ENCODE measurements at regions not wholly inside any gene's neighbourhood (a gene's known extent, or its start where the extent isn't known, plus 50 kb on each side); places are given as distances from the start of the nearest gene placed in this dataset.

GRCh38 chr10:9103301-9103700, 1048.8 kb downstream of the GATA3 start:
- Histone ChIP-seq H3K4ac (ENCODE audit: low read depth, low read length) (no peak overlapping the region), H3K9ac (ENCODE audit: low read length) (no peak overlapping the region), H3K27me3 (ENCODE audit: insufficient read depth, low read length) (no peaks in the 10 kb centered on the region), H4K91ac (ENCODE audit: low read depth, low read length) (no peak overlapping the region), H3K9me3 (ENCODE audit: insufficient read depth, low read depth, low read length) (no peaks in the 10 kb centered on the region), H3K18ac (ENCODE audit: low read length) (no peak overlapping the region), H3K27ac (ENCODE audit: low read depth, low read length) (no peak overlapping the region), H3K36me3 (ENCODE audit: control insufficient read depth in 1 of 2, insufficient read depth in 2 of 2, low read length in 2 of 2) (no peaks in the 10 kb centered on the region), H2BK120ac (ENCODE audit: insufficient read depth, low read length, poor library complexity) (no peak overlapping the region), H2BK5ac (ENCODE audit: low read depth, low read length, poor library complexity) (no peak overlapping the region), H3K23ac (ENCODE audit: low read length) (no peak overlapping the region), H4K12ac (ENCODE audit: low read depth, low read length) (no peak overlapping the region), H3K4me2 (ENCODE audit: low read length) (no peak overlapping the region), H3K79me1 (ENCODE audit: low read length) (no peaks in the 10 kb centered on the region), H3K14ac (ENCODE audit: low read length) (no peak overlapping the region), H3K4me1 (ENCODE audit: control insufficient read depth in 1 of 2, insufficient read depth in 2 of 2, low read length in 2 of 2) (no peaks in the 10 kb centered on the region), H3K4me3 (ENCODE audit: low read depth, low read length) (no peak overlapping the region), H2AK5ac (ENCODE audit: low read length) (no peak overlapping the region), H2AFZ (ENCODE audit: insufficient read depth, low read length, poor library complexity) (no peak overlapping the region), H2BK12ac (ENCODE audit: low read length) (no peak overlapping the region), H4K8ac (ENCODE audit: low read depth, low read length) (no peak overlapping the region), H3K79me2 (ENCODE audit: control insufficient read depth, insufficient read depth, low read length, poor library complexity) (no peaks in the 10 kb centered on the region)
- WGBS (ENCODE audit: extremely low coverage, insufficient coverage, insufficient read length): no CpG with 5 or more reads among the region's 4 CpGs
- DNase-seq: no peak

DNA sequence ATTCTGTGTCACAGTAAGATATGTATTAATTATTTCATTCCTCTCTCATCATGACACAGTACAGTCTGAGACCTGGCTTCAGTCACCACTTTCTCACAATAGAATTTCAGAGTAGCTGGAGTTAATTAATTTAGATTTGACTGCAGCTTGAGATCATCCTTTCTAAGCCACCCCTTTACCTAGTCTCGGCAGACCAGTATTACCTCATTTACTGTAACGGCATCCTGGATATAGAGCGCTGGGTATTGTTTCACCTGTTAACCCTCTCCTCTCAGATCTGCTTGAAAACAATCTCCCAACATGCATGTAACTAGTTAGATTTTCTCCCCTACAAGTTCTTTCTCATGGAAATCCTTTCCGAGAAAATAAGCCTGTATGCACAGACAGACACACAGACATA, 1057.5 kb downstream of the GATA3 start:
- no peak overlapping the region for H4K8ac ChIP-seq (ENCODE audit: low read depth, low read length)

DNA sequence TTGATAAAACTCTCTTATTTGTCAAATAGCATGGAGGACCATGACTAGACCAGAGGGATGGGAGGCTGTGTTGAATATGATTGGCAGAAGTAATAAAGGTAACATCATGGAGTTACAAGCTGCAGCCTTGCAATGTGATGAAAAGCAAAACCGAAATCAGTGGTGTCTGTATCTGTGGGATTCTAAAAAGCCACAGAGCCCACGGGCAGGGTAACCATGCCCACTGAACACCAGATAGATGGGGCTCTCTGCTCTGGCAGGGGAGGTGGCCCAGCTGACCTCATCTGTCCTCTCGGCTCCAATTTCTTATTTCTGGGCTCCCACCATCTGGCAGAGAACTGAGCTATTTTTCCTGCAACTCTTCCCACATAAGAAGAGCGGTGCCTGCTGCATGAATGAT, 1072.2 kb downstream of the GATA3 start:
- H2BK120ac ChIP-seq (ENCODE audit: insufficient read depth, low read length, poor library complexity): no peak overlapping the region
- no peak overlapping the region for H3K18ac ChIP-seq (ENCODE audit: low read length)
- H3K4me1 ChIP-seq (ENCODE audit: control insufficient read depth in 1 of 2, insufficient read depth in 2 of 2, low read length in 2 of 2): no peaks in the 10 kb centered on the region
- no peak overlapping the region for H3K14ac ChIP-seq (ENCODE audit: low read length)
- no peak overlapping the region for H4K8ac ChIP-seq (ENCODE audit: low read depth, low read length)
- no peak overlapping the region for H2AK5ac ChIP-seq (ENCODE audit: low read length)
- DNase-seq: no peak
- H3K36me3 ChIP-seq (ENCODE audit: control insufficient read depth in 1 of 2, insufficient read depth in 2 of 2, low read length in 2 of 2): no peaks in the 10 kb centered on the region
- H2BK5ac ChIP-seq (ENCODE audit: low read depth, low read length, poor library complexity): no peak overlapping the region
- H4K91ac ChIP-seq (ENCODE audit: low read depth, low read length): no peak overlapping the region
- H3K9me3 ChIP-seq (ENCODE audit: insufficient read depth, low read depth, low read length): no peaks in the 10 kb centered on the region
- no peak overlapping the region for H3K27ac ChIP-seq (ENCODE audit: low read depth, low read length)
- no peak overlapping the region for H3K23ac ChIP-seq (ENCODE audit: low read length)
- no peak overlapping the region for H2BK12ac ChIP-seq (ENCODE audit: low read length)
- H3K27me3 ChIP-seq (ENCODE audit: insufficient read depth, low read length): no peaks in the 10 kb centered on the region
- no peak overlapping the region for H3K4me2 ChIP-seq (ENCODE audit: low read length)
- no peak overlapping the region for H4K12ac ChIP-seq (ENCODE audit: low read depth, low read length)
- no peak overlapping the region for H3K4me3 ChIP-seq (ENCODE audit: low read depth, low read length)
- no peaks in the 10 kb centered on the region for H3K79me2 ChIP-seq (ENCODE audit: control insufficient read depth, insufficient read depth, low read length, poor library complexity)
- no peak overlapping the region for H3K4ac ChIP-seq (ENCODE audit: low read depth, low read length)
- no CpG with 5 or more reads among the region's 4 CpGs for WGBS (ENCODE audit: extremely low coverage, insufficient coverage, insufficient read length)
- no peak overlapping the region for H2AFZ ChIP-seq (ENCODE audit: insufficient read depth, low read length, poor library complexity)
- H3K9ac ChIP-seq (ENCODE audit: low read length): no peak overlapping the region
- no peaks in the 10 kb centered on the region for H3K79me1 ChIP-seq (ENCODE audit: low read length)

More for the DNA sequence above, 1057.5 kb downstream of the GATA3 start:
- Histone ChIP-seq H3K36me3 (ENCODE audit: control insufficient read depth in 1 of 2, insufficient read depth in 2 of 2, low read length in 2 of 2) (no peaks in the 10 kb centered on the region), H3K9ac (ENCODE audit: low read length) (no peak overlapping the region), H3K4me2 (ENCODE audit: low read length) (no peak overlapping the region), H3K14ac (ENCODE audit: low read length) (no peak overlapping the region), H4K91ac (ENCODE audit: low read depth, low read length) (no peak overlapping the region), H3K27ac (ENCODE audit: low read depth, low read length) (no peak overlapping the region), H3K79me2 (ENCODE audit: control insufficient read depth, insufficient read depth, low read length, poor library complexity) (no peaks in the 10 kb centered on the region), H3K27me3 (ENCODE audit: insufficient read depth, low read length) (no peaks in the 10 kb centered on the region), H2BK5ac (ENCODE audit: low read depth, low read length, poor library complexity) (no peak overlapping the region), H3K4ac (ENCODE audit: low read depth, low read length) (no peak overlapping the region), H2BK120ac (ENCODE audit: insufficient read depth, low read length, poor library complexity) (no peak overlapping the region), H2AK5ac (ENCODE audit: low read length) (no peak overlapping the region), H3K4me1 (ENCODE audit: control insufficient read depth in 1 of 2, insufficient read depth in 2 of 2, low read length in 2 of 2) (no peaks in the 10 kb centered on the region), H3K4me3 (ENCODE audit: low read depth, low read length) (no peak overlapping the region), H3K9me3 (ENCODE audit: insufficient read depth, low read depth, low read length) (no peaks in the 10 kb centered on the region), H2AFZ (ENCODE audit: insufficient read depth, low read length, poor library complexity) (no peak overlapping the region), H3K18ac (ENCODE audit: low read length) (no peak overlapping the region), H4K12ac (ENCODE audit: low read depth, low read length) (no peak overlapping the region), H3K23ac (ENCODE audit: low read length) (no peak overlapping the region), H3K79me1 (ENCODE audit: low read length) (no peaks in the 10 kb centered on the region), H2BK12ac (ENCODE audit: low read length) (no peak overlapping the region)
- no CpG with 5 or more reads among the region's 4 CpGs for WGBS (ENCODE audit: extremely low coverage, insufficient coverage, insufficient read length)
- no peak for DNase-seq

GRCh38 chr10:9137368-9137767, 1082.9 kb downstream of the GATA3 start:
- H3K4me1 ChIP-seq (ENCODE audit: control insufficient read depth in 1 of 2, insufficient read depth in 2 of 2, low read length in 2 of 2): no peaks in the 10 kb centered on the region
- no peak overlapping the region for H3K23ac ChIP-seq (ENCODE audit: low read length)
- H3K27me3 ChIP-seq (ENCODE audit: insufficient read depth, low read length): no peaks in the 10 kb centered on the region
- DNase-seq: no peak
- no peaks in the 10 kb centered on the region for H3K36me3 ChIP-seq (ENCODE audit: control insufficient read depth in 1 of 2, insufficient read depth in 2 of 2, low read length in 2 of 2)
- H4K8ac ChIP-seq (ENCODE audit: low read depth, low read length): no peak overlapping the region
- no peak overlapping the region for H2AFZ ChIP-seq (ENCODE audit: insufficient read depth, low read length, poor library complexity)
- H3K79me1 ChIP-seq (ENCODE audit: low read length): no peaks in the 10 kb centered on the region
- H3K14ac ChIP-seq (ENCODE audit: low read length): no peak overlapping the region
- no peak overlapping the region for H3K27ac ChIP-seq (ENCODE audit: low read depth, low read length)
- H3K18ac ChIP-seq (ENCODE audit: low read length): no peak overlapping the region
- H4K12ac ChIP-seq (ENCODE audit: low read depth, low read length): no peak overlapping the region
- no peak overlapping the region for H3K4ac ChIP-seq (ENCODE audit: low read depth, low read length)
- no peak overlapping the region for H2BK120ac ChIP-seq (ENCODE audit: insufficient read depth, low read length, poor library complexity)
- H3K9me3 ChIP-seq (ENCODE audit: insufficient read depth, low read depth, low read length): no peaks in the 10 kb centered on the region
- no peak overlapping the region for H3K4me2 ChIP-seq (ENCODE audit: low read length)
- H2AK5ac ChIP-seq (ENCODE audit: low read length): no peak overlapping the region
- no CpG with 5 or more reads among the region's 2 CpGs for WGBS (ENCODE audit: extremely low coverage, insufficient coverage, insufficient read length)
- H3K4me3 ChIP-seq (ENCODE audit: low read depth, low read length): no peak overlapping the region
- H4K91ac ChIP-seq (ENCODE audit: low read depth, low read length): no peak overlapping the region
- no peak overlapping the region for H3K9ac ChIP-seq (ENCODE audit: low read length)
- H2BK5ac ChIP-seq (ENCODE audit: low read depth, low read length, poor library complexity): no peak overlapping the region
- H2BK12ac ChIP-seq (ENCODE audit: low read length): no peak overlapping the region
- no peaks in the 10 kb centered on the region for H3K79me2 ChIP-seq (ENCODE audit: control insufficient read depth, insufficient read depth, low read length, poor library complexity)
